OCI-LY3 (cell line): ENCODE measurements at regions not wholly inside any gene's neighbourhood (a gene's known extent, or its start where the extent isn't known, plus 50 kb on each side); places are given as distances from the start of the nearest gene placed in this dataset.

Experiments used
- EZH2phosphoT487 ChIP-seq: fragments of 200-600 bp; shearing (Covaris generic); IDR thresholded peaks from 2 replicates; pipeline ENCODE4 v1.6.1; 2018; ENCODE audit warnings: antibody characterized with exemption, mixed run types, low read depth
- TF ChIP-seq, protein P1 (sequence below): fragments of 200-600, 300-600 bp; sonication (generic); IDR thresholded peaks from 2 replicates; pipeline ENCODE4 v1.5.1; 2014; ENCODE audit warnings: antibody characterized with exemption, low read length, low read depth

- TF ChIP-seq, protein P1, sequence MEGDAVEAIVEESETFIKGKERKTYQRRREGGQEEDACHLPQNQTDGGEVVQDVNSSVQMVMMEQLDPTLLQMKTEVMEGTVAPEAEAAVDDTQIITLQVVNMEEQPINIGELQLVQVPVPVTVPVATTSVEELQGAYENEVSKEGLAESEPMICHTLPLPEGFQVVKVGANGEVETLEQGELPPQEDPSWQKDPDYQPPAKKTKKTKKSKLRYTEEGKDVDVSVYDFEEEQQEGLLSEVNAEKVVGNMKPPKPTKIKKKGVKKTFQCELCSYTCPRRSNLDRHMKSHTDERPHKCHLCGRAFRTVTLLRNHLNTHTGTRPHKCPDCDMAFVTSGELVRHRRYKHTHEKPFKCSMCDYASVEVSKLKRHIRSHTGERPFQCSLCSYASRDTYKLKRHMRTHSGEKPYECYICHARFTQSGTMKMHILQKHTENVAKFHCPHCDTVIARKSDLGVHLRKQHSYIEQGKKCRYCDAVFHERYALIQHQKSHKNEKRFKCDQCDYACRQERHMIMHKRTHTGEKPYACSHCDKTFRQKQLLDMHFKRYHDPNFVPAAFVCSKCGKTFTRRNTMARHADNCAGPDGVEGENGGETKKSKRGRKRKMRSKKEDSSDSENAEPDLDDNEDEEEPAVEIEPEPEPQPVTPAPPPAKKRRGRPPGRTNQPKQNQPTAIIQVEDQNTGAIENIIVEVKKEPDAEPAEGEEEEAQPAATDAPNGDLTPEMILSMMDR, result no peak
- TF ChIP-seq EZH2phosphoT487, result no peak
These were observed 207.0 kb upstream of the CXCR4 start for GRCh38 chr2:136324966-136325365.
